Left lung (tissue), 4 donors: ENCODE measurements at regions not wholly inside any gene's neighbourhood (a gene's known extent, or its start where the extent isn't known, plus 50 kb on each side); places are given as distances from the start of the nearest gene placed in this dataset.

Source experiments
- ATAC-seq: fragments of 200-7000 bp; cut with Tn5 transposase; one replicate; pipeline ENCODE4 v1.9.1; 2020; ENCODE audit warnings: moderate library complexity
- DNase-seq, 4 donors: peaks; one replicate each; pipeline ENCODE4 v3.0.0-alpha.2; 2013 to 2020
- H3K27ac ChIP-seq, 2 donors: fragments of 200-600 bp; sonication (generic) in 1 of 2; one replicate each; pipeline versions ENCODE4 v1.5.0 to v1.8.0; 2020 to 2021
- H3K27me3 ChIP-seq, 2 donors: fragments of 200-600 bp; sonication (generic) in 1 of 2; one replicate each; pipeline versions ENCODE4 v1.5.0 to v1.8.0; 2020 to 2021
- H3K36me3 ChIP-seq, 2 donors: fragments of 200-600 bp; sonication (generic) in 1 of 2; one replicate each; pipeline versions ENCODE4 v1.5.0 to v1.8.0; 2020 to 2021
- H3K4me1 ChIP-seq, 2 donors: fragments of 200-600 bp; one replicate each; pipeline ENCODE4 v1.8.0; 2021
- H3K4me3 ChIP-seq, 2 donors: fragments of 200-600 bp; sonication (generic) in 1 of 2; one replicate each; pipeline versions ENCODE4 v1.5.0 to v1.8.0; 2020 to 2021; ENCODE audit warnings: mild to moderate bottlenecking in 1 of 2
- H3K9me3 ChIP-seq, 2 donors: fragments of 200-600 bp; sonication (generic) in 1 of 2; one replicate each; pipeline versions ENCODE4 v1.5.0 to v1.8.0; 2020 to 2021
- intact Hi-C, 2 donors: fragments of 100-400 bp; cut with DNase I; formaldehyde crosslinking; loops; one replicate each; pipeline versions ENCODE4 v1.11.2 to v1.14.2; 2022
- TF ChIP-seq, protein P1 (sequence below), 2 donors: fragments of 200-600 bp; sonication (generic) in 1 of 2; IDR thresholded peaks; one replicate each; pipeline versions ENCODE4 v1.5.0 to v1.8.0; 2021; ENCODE audit warnings: antibody characterized with exemption in 2 of 2
- donor health status: DM: no; HTN: yes; CAD: no.
- donor health status: DM: no; HTN: no; CAD: no.

GRCh38 chr4:126037231-126037630 lies 722.5 kb downstream of the FAT4 start:
- Histone ChIP-seq H3K4me1 (no peaks in the 10 kb centered on the region), H3K9me3 (peaks cover 0 to 2% of the 10 kb centered on the region in 2 donors), H3K4me3 (no peak overlapping the region), H3K36me3 (no peaks in the 10 kb centered on the region), H3K27ac (no peak overlapping the region), H3K27me3 (no peaks in the 10 kb centered on the region)
- no peak for DNase-seq
- ATAC-seq: no peak
- TF ChIP-seq, protein P1, sequence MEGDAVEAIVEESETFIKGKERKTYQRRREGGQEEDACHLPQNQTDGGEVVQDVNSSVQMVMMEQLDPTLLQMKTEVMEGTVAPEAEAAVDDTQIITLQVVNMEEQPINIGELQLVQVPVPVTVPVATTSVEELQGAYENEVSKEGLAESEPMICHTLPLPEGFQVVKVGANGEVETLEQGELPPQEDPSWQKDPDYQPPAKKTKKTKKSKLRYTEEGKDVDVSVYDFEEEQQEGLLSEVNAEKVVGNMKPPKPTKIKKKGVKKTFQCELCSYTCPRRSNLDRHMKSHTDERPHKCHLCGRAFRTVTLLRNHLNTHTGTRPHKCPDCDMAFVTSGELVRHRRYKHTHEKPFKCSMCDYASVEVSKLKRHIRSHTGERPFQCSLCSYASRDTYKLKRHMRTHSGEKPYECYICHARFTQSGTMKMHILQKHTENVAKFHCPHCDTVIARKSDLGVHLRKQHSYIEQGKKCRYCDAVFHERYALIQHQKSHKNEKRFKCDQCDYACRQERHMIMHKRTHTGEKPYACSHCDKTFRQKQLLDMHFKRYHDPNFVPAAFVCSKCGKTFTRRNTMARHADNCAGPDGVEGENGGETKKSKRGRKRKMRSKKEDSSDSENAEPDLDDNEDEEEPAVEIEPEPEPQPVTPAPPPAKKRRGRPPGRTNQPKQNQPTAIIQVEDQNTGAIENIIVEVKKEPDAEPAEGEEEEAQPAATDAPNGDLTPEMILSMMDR (IDR thresholded peaks at IDR 0.05): no peak
- intact Hi-C loops: no loop called here

DNA sequence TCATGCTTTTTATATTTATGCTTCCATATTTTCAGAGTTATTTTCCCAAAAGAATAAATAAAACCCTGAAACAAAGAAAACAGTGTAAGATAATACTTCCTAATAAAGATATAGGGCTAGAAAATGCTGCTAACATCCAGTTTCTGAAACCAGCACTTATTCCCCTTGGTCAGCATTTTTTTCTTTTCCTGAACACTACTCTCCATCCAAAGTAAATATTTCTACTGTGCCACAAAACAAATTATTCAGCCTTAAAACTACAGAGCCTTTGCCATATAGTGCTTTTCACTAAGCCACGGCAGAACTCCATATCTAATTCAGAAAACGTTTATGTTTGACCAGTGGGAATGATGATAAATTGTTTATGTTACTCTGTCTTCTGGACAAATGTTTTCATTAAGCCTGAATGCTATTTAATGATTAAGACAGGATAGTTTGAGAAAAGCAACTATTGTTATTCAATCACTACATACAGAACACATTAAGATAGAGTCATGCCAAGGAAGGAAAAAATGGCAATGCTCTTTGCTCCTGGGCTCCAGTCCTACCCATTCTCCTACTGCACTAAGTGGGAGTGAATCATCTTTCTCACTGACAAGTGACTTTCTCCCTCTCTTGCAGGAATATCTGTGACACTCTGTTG lies 723.9 kb downstream of the FAT4 start:
- no peak for ATAC-seq
- intact Hi-C loops: no loop called here
- TF ChIP-seq, protein P1 (IDR thresholded peaks at IDR 0.05): no peak

GRCh38 chr4:126046081-126046614 lies 731.4 kb downstream of the FAT4 start:
- TF ChIP-seq, protein P1 (IDR thresholded peaks at IDR 0.05): no peak
- H3K36me3 ChIP-seq: no peaks in the 10 kb centered on the region
- ATAC-seq (no peak), DNase-seq (no peak)
- H3K4me1 ChIP-seq: no peaks in the 10 kb centered on the region
- H3K9me3 ChIP-seq: peaks cover 0 to 9% of the 10 kb centered on the region in 2 donors
- H3K27ac ChIP-seq: no peak overlapping the region
- H3K27me3 ChIP-seq: no peaks in the 10 kb centered on the region
- no peak overlapping the region for H3K4me3 ChIP-seq
- intact Hi-C loops: no loop called here

More for the DNA sequence above, 723.9 kb downstream of the FAT4 start:
- Histone ChIP-seq H3K4me1 (no peaks in the 10 kb centered on the region), H3K9me3 (peaks cover 0 to 2% of the 10 kb centered on the region in 2 donors), H3K4me3 (no peak overlapping the region), H3K36me3 (no peaks in the 10 kb centered on the region), H3K27ac (no peak overlapping the region), H3K27me3 (no peaks in the 10 kb centered on the region)
- peak in 1 of 4 donors; percentile 21 for DNase-seq

DNA sequence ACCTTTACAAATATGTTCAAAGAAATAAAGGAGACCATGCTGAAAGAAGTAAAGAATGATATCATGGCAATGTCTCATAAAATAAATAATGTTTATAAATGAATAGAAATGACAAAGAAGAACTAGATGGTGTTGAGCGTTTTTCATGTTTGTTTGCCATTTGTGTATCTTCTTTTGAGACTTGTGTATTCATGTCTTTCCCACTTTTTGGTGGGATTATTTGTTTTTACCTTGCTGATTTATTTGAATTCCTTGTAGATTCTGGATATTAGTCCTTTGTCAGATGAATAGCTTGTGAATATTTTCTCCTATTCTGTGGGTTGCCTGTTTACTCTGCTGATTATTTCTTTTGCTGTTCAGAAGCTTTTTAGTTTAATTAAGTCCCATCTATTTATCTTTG lies 732.4 kb downstream of the FAT4 start:
- TF ChIP-seq, protein P1 (IDR thresholded peaks at IDR 0.05): no peak
- Histone ChIP-seq H3K36me3 (no peaks in the 10 kb centered on the region), H3K4me1 (no peaks in the 10 kb centered on the region), H3K27ac (no peak overlapping the region), H3K9me3 (peaks cover 0 to 9% of the 10 kb centered on the region in 2 donors), H3K4me3 (no peak overlapping the region), H3K27me3 (no peaks in the 10 kb centered on the region)
- DNase-seq: no peak
- no peak for ATAC-seq
- intact Hi-C loops: no loop called here

DNA sequence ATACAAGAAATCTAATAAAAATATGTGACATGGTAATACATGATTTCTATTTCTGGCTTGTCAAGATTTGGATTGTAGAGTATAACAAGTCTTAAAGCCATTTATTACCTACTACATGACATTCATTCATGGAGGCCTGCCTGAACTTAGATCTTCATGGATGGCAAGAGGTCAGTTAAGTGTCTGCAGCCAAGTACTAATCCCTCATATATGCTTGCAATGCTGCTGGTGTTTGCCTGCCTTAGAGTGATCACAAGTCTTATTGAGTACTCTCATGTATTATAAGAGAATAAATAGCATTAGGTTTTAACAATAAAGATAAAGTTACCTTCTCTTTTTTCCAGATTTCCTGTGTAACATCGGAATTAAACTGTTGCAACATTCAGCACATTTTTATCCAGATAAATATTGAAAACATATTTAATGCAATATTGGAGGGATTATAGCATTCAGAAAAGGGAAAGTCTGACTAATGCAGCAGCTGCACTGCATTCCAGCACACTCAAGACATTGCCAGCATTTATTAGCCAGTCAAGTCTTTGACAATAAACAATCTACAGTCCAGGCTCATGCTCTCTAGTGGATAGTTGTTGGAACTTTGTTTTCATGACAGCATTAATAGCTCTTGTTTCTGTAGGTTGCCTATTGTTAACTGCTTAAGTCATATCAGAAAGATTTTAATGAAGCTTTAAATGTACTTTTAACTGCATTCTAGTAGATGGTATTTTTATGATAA lies 737.1 kb downstream of the FAT4 start:
- ATAC-seq: peak; percentile 90
- H3K4me1 ChIP-seq: no peaks in the 10 kb centered on the region

More for the DNA sequence above, 737.1 kb downstream of the FAT4 start:
- peak in 3 of 4 donors; percentile 32 to 86 (median 86) for DNase-seq
- H3K27ac ChIP-seq: no peak overlapping the region
- TF ChIP-seq, protein P1 (IDR thresholded peaks at IDR 0.05): peak in 1 of 2 donors; percentile 39
- H3K36me3 ChIP-seq: no peaks in the 10 kb centered on the region
- H3K4me3 ChIP-seq: no peak overlapping the region
- intact Hi-C loops: no loop called here
- H3K9me3 ChIP-seq: peaks cover 0 to 6% of the 10 kb centered on the region in 2 donors
- H3K27me3 ChIP-seq: no peaks in the 10 kb centered on the region
